ENCODE measurements at regions not wholly inside any gene's neighbourhood (a gene's known extent, or its start where the extent isn't known, plus 50 kb on each side); places are given as distances from the start of the nearest gene placed in this dataset.

DNA sequence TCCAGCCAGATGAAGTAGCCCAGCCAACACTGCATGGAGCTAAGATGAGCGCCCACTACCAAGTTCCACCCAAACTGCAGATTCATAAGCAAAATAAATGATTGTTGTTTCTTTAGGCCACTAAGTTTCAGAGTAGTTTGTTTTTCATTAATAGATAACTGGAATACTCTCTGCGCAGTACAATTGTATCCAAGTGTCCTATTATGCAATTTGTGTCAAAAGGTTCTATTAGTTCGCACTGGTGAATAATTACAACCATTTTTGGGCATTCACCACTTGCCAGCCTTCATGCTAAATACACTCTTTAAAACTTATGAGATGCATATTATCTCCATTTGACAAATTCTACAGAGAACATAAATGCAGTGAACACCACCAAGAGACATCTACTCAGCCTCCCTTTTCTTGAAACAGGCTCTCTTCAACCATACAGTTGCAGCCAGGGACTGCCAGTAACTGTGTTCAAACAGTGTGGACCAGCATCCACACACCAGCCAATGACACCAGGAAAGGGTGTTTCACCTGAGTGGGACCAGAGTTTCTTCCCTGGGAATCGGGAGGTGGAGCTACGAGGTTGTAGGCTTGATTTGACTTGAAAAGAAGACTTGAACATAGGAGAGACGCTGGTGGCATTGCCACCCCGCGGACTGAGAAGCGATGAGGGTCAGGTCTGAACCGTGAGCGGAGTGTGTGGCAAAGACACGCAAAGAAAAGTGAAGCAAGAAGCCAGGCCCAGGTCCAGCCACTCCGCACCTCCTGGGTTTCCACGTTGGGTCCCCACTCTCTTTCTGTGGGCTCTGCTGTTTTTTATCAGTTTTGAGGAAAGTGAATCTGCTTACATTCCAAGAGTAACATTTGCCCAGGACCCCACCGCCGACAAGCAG is 53.0 kb upstream of the FZD10 start:
- ATAC-seq: no peak
- Mint-ChIP-seq H3K36me3 (ENCODE audit: low read depth) (peaks cover 3% of the 10 kb centered on the region), H3K27me3 (peaks cover 8% of the 10 kb centered on the region), H3K4me3 (no peak overlapping the region), H3K27ac (no peak overlapping the region), H3K4me1 (no peaks in the 10 kb centered on the region)
- no peak for DNase-seq
- H3K9me3 ChIP-seq (ENCODE audit: control insufficient read depth, low read length, poor library complexity, severe bottlenecking): no peaks in the 10 kb centered on the region

GRCh38 chr12:130110914-130111313 is 51.4 kb upstream of the FZD10 start:
- no peak overlapping the region for H3K4me3 Mint-ChIP-seq
- H3K36me3 Mint-ChIP-seq (ENCODE audit: low read depth): peaks cover 3% of the 10 kb centered on the region
- H3K9me3 ChIP-seq (ENCODE audit: control insufficient read depth, low read length, poor library complexity, severe bottlenecking): no peaks in the 10 kb centered on the region
- peaks cover 5% of the 10 kb centered on the region for H3K27me3 Mint-ChIP-seq
- no peaks in the 10 kb centered on the region for H3K4me1 Mint-ChIP-seq
- DNase-seq: no peak
- H3K27ac Mint-ChIP-seq: no peak overlapping the region
- no peak for ATAC-seq

DNA sequence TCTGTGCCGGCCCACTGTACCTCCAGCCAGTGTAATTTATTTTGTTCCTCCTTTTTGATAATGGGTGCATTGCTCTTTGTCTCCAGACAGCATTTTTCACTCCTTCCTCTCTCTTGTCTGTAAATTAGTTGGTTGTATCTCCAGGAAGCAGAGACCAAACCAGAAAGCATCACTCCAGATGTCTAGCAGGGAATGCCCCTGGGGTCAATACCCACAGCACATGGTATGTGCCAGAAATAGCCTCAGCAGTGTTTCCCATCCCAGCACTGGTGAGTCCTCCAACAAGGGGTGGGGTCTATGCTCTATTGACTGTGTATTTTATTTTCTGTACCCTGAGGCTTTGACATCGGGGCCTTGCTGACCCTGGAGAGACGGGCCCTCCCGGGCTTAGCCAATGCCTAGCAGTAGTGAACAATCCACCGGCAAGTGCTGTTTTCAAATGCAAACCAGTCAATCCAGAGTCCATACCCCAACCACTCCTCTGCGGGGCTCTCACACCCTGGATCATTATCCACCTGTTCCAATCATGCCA is 50.2 kb upstream of the FZD10 start:
- Mint-ChIP-seq H3K27ac (no peak overlapping the region), H3K4me3 (no peak overlapping the region), H3K27me3 (peaks cover 5% of the 10 kb centered on the region), H3K36me3 (ENCODE audit: low read depth) (peaks cover 3% of the 10 kb centered on the region), H3K4me1 (no peaks in the 10 kb centered on the region)
- no peak for ATAC-seq
- H3K9me3 ChIP-seq (ENCODE audit: control insufficient read depth, low read length, poor library complexity, severe bottlenecking): no peaks in the 10 kb centered on the region
- DNase-seq: no peak

All from T-helper 17 cell (primary cell).